KMS-11 (cell line): ENCODE measurements at regions not wholly inside any gene's neighbourhood (a gene's known extent, or its start where the extent isn't known, plus 50 kb on each side); places are given as distances from the start of the nearest gene placed in this dataset.

Experiments used
- H2AFZ ChIP-seq: fragments of 200-600 bp; sonication (generic); 2 replicates; pipeline ENCODE4 v1.6.1; 2016; ENCODE audit warnings: antibody characterized with exemption, mixed run types, low read depth
- H3K27ac ChIP-seq: fragments of 200-600 bp; sonication (generic); 2 replicates; pipeline ENCODE4 v1.6.1; 2016; ENCODE audit warnings: mild to moderate bottlenecking, mixed run types
- H3K27me3 ChIP-seq: fragments of 200-600 bp; sonication (generic); 2 replicates; pipeline ENCODE4 v1.6.1; 2017; ENCODE audit warnings: mild to moderate bottlenecking, low read depth, mixed run types, moderate library complexity; ENCODE audit not compliant: insufficient read depth
- H3K36me3 ChIP-seq: fragments of 200-600 bp; sonication (generic); 2 replicates; pipeline ENCODE4 v1.6.1; 2017; ENCODE audit warnings: mild to moderate bottlenecking, mixed run types; ENCODE audit not compliant: insufficient read depth
- H3K4me1 ChIP-seq: fragments of 200-600 bp; sonication (generic); 2 replicates; pipeline ENCODE4 v1.6.1; 2016; ENCODE audit warnings: mild to moderate bottlenecking, low read depth, mixed run types; ENCODE audit not compliant: poor library complexity, severe bottlenecking
- H3K4me2 ChIP-seq: fragments of 200-600 bp; sonication (generic); 2 replicates; pipeline ENCODE4 v1.7.0; 2016; ENCODE audit warnings: mild to moderate bottlenecking, mixed run types
- H3K4me3 ChIP-seq: fragments of 200-600 bp; sonication (generic); IDR thresholded peaks from 2 replicates; pipeline ENCODE4 v1.6.1; 2017; ENCODE audit warnings: low read depth, low read length, mixed read lengths; ENCODE audit not compliant: insufficient read depth
- H3K79me2 ChIP-seq: fragments of 200-600 bp; sonication (generic); 2 replicates; pipeline ENCODE4 v1.6.1; 2016; ENCODE audit warnings: low read depth, mixed run types; ENCODE audit not compliant: insufficient read depth
- H3K9ac ChIP-seq: fragments of 200-600 bp; sonication (generic); 2 replicates; pipeline ENCODE4 v1.6.1; 2016; ENCODE audit warnings: mild to moderate bottlenecking, mixed run types
- H4K20me1 ChIP-seq: fragments of 200-600 bp; sonication (generic); 2 replicates; pipeline ENCODE4 v1.6.1; 2016; ENCODE audit warnings: mild to moderate bottlenecking, mixed run types; ENCODE audit not compliant: insufficient read depth
- CTCF ChIP-seq: fragments of 200-600 bp; sonication (generic); conservative IDR thresholded peaks from 2 replicates; pipeline ENCODE4 v1.6.1; 2017; ENCODE audit warnings: low read depth, mild to moderate bottlenecking, antibody characterized with exemption, low read length, moderate library complexity, mixed read lengths

- H3K27me3 ChIP-seq = no peaks in the 10 kb centered on the region
- no peaks in the 10 kb centered on the region for H3K79me2 ChIP-seq
- no peaks in the 10 kb centered on the region for H3K36me3 ChIP-seq
- no peak for TF ChIP-seq CTCF
- no peak overlapping the region for H3K9ac ChIP-seq
- H2AFZ ChIP-seq = no peak overlapping the region
- no peak overlapping the region for H3K4me3 ChIP-seq
- no peak overlapping the region for H3K27ac ChIP-seq
- H3K4me1 ChIP-seq = no peaks in the 10 kb centered on the region
- no peaks in the 10 kb centered on the region for H4K20me1 ChIP-seq
- no peak overlapping the region for H3K4me2 ChIP-seq
Measured at GRCh38 chr22:49264696-49265095, 563.0 kb downstream of the BRD1 start.

GRCh38 chr22:49263101-49263500, 564.6 kb downstream of the BRD1 start:
- no peak for TF ChIP-seq CTCF
- Histone ChIP-seq H4K20me1 (no peaks in the 10 kb centered on the region), H3K79me2 (no peaks in the 10 kb centered on the region), H2AFZ (no peak overlapping the region), H3K36me3 (no peaks in the 10 kb centered on the region), H3K4me2 (no peak overlapping the region), H3K4me1 (no peaks in the 10 kb centered on the region), H3K27me3 (no peaks in the 10 kb centered on the region), H3K9ac (no peak overlapping the region), H3K27ac (no peak overlapping the region), H3K4me3 (no peak overlapping the region)

- no peaks in the 10 kb centered on the region for H3K36me3 ChIP-seq
- H3K4me2 ChIP-seq = no peak overlapping the region
- no peak overlapping the region for H3K27ac ChIP-seq
- no peaks in the 10 kb centered on the region for H3K79me2 ChIP-seq
- H3K27me3 ChIP-seq = no peaks in the 10 kb centered on the region
- H3K9ac ChIP-seq = no peak overlapping the region
- H3K4me3 ChIP-seq = no peak overlapping the region
- no peaks in the 10 kb centered on the region for H4K20me1 ChIP-seq
- no peaks in the 10 kb centered on the region for H3K4me1 ChIP-seq
- TF ChIP-seq CTCF = no peak
- H2AFZ ChIP-seq = no peak overlapping the region
Measured at GRCh38 chr22:49262167-49262566, 565.5 kb downstream of the BRD1 start.

GRCh38 chr22:49261616-49262015, 566.1 kb downstream of the BRD1 start:
- Histone ChIP-seq H3K36me3 (no peaks in the 10 kb centered on the region), H3K4me3 (no peak overlapping the region), H3K27me3 (no peaks in the 10 kb centered on the region), H3K4me1 (no peaks in the 10 kb centered on the region), H3K27ac (no peak overlapping the region), H3K79me2 (no peaks in the 10 kb centered on the region), H4K20me1 (no peaks in the 10 kb centered on the region), H3K4me2 (no peak overlapping the region), H2AFZ (no peak overlapping the region), H3K9ac (no peak overlapping the region)
- no peak for TF ChIP-seq CTCF
